ENCODE measurements at regions not wholly inside any gene's neighbourhood (a gene's known extent, or its start where the extent isn't known, plus 50 kb on each side); places are given as distances from the start of the nearest gene placed in this dataset.

DNA sequence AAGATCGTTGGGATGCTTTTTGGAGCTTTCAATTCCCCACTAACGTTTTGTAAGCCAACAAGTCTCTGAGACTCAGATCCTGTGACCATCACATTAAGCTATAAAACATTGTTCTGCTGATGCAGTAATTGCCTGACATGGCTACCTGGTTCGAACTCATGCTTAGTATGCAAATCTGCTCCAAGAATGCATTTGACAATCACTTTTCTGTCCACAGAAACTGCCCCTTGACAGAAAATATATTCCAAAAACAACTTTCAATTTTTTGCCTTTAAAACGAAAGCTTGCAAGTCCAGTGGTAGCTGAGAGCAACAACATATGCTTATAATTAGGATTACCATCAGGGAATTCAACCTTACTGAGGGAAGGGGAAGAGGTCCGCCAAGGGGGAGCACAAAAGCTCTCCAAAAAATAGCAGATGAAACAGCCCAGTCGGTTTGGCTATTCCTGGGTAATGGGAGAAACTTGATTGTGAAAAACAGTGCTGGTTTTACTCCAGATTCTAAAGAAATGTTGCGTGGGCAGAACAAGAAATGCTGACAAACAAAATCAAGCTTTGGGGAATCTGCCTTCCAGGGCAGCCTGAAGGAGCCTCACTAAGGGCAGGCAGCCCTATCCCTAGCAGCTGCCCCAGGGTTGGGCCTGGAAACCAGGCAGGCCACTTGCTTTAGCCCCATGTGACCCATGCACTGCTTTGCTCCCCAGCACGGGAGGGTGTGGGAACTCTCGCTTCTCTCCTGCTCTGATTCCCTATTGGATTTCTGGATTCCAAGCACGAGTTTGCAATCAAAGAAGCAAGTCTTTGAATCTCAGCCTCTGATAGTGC is 160.7 kb upstream of the LDB2 start:
- Histone ChIP-seq H3K79me2 (ENCODE audit: insufficient read depth, low read length) (no peaks in the 10 kb centered on the region), H3K36me3 (replicated peaks in 1 of 2; ENCODE audit: control insufficient read depth in 1 of 2, insufficient read depth in 2 of 2, low read length in 2 of 2) (no peaks in the 10 kb centered on the region), H4K20me1 (ENCODE audit: insufficient read depth, low read length) (no peaks in the 10 kb centered on the region), H3K4me1 (ENCODE audit: control insufficient read depth in 1 of 2, insufficient read depth in 2 of 2, low read length in 2 of 2) (no peaks in the 10 kb centered on the region), H3K27ac (ENCODE audit: low read depth in 1 of 2, low read length in 2 of 2) (no peak overlapping the region), H3K4me3 (replicated peaks in 1 of 3; ENCODE audit: low read depth in 2 of 3, low read length in 3 of 3) (no peak overlapping the region), H3K27me3 (ENCODE audit: control insufficient read depth in 2 of 2, insufficient read depth in 2 of 2, low read length in 2 of 2) (no peaks in the 10 kb centered on the region), H3K9ac (ENCODE audit: insufficient read depth, low read length, poor library complexity, severe bottlenecking) (no peak overlapping the region), H3K4me2 (replicated peaks; ENCODE audit: extremely low read depth, low read length, poor library complexity, severe bottlenecking) (no peak overlapping the region), H2AFZ (ENCODE audit: insufficient read depth, low read depth, low read length, poor library complexity, severe bottlenecking) (no peak overlapping the region), H3K9me3 (replicated peaks in 1 of 2; ENCODE audit: control insufficient read depth in 1 of 2, insufficient read depth in 1 of 2, low read length in 2 of 2) (peaks cover 8% of the 10 kb centered on the region in 2 donors)
- Mint-ChIP-seq H3K27ac (no peak overlapping the region), H3K36me3 (no peaks in the 10 kb centered on the region), H3K4me3 (no peak overlapping the region), H3K9me3 (peaks cover 2 to 12% (median 7%) of the 10 kb centered on the region in 7 donors), H3K4me1 (no peaks in the 10 kb centered on the region), H3K27me3 (ENCODE audit: low read depth in 3 of 3) (no peaks in the 10 kb centered on the region)
- DNase-seq: no peak
- intact Hi-C loops (cut with micrococcal nuclease): no loop called here
- TF ChIP-seq, protein P1, sequence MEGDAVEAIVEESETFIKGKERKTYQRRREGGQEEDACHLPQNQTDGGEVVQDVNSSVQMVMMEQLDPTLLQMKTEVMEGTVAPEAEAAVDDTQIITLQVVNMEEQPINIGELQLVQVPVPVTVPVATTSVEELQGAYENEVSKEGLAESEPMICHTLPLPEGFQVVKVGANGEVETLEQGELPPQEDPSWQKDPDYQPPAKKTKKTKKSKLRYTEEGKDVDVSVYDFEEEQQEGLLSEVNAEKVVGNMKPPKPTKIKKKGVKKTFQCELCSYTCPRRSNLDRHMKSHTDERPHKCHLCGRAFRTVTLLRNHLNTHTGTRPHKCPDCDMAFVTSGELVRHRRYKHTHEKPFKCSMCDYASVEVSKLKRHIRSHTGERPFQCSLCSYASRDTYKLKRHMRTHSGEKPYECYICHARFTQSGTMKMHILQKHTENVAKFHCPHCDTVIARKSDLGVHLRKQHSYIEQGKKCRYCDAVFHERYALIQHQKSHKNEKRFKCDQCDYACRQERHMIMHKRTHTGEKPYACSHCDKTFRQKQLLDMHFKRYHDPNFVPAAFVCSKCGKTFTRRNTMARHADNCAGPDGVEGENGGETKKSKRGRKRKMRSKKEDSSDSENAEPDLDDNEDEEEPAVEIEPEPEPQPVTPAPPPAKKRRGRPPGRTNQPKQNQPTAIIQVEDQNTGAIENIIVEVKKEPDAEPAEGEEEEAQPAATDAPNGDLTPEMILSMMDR (IDR thresholded peaks at IDR 0.05): no peak
- 82% methylated on average over 6 of the region's 10 CpGs for WGBS (ENCODE audit: insufficient coverage)

- H3K4me3 Mint-ChIP-seq: no peak overlapping the region
- no peak overlapping the region for H3K4me2 ChIP-seq (replicated peaks; ENCODE audit: extremely low read depth, low read length, poor library complexity, severe bottlenecking)
- intact Hi-C loops (cut with micrococcal nuclease): no loop called here
- peaks cover 2 to 9% (median 7%) of the 10 kb centered on the region in 7 donors for H3K9me3 Mint-ChIP-seq
- H3K36me3 Mint-ChIP-seq: no peaks in the 10 kb centered on the region
- H3K27me3 ChIP-seq (ENCODE audit: control insufficient read depth in 2 of 2, insufficient read depth in 2 of 2, low read length in 2 of 2): no peaks in the 10 kb centered on the region
- no peaks in the 10 kb centered on the region for H3K4me1 Mint-ChIP-seq
- DNase-seq: no peak
- peaks cover 8% of the 10 kb centered on the region in 2 donors for H3K9me3 ChIP-seq (replicated peaks in 1 of 2; ENCODE audit: control insufficient read depth in 1 of 2, insufficient read depth in 1 of 2, low read length in 2 of 2)
- no peak overlapping the region for H2AFZ ChIP-seq (ENCODE audit: insufficient read depth, low read depth, low read length, poor library complexity, severe bottlenecking)
- no peak overlapping the region for H3K9ac ChIP-seq (ENCODE audit: insufficient read depth, low read length, poor library complexity, severe bottlenecking)
- H3K27me3 Mint-ChIP-seq (ENCODE audit: low read depth in 3 of 3): no peaks in the 10 kb centered on the region
- H3K36me3 ChIP-seq (replicated peaks in 1 of 2; ENCODE audit: control insufficient read depth in 1 of 2, insufficient read depth in 2 of 2, low read length in 2 of 2): no peaks in the 10 kb centered on the region
- H3K27ac Mint-ChIP-seq: no peak overlapping the region
- no peaks in the 10 kb centered on the region for H3K79me2 ChIP-seq (ENCODE audit: insufficient read depth, low read length)
- WGBS (ENCODE audit: insufficient coverage): 100% methylated on average over 1 of the region's 4 CpGs
- H3K4me1 ChIP-seq (ENCODE audit: control insufficient read depth in 1 of 2, insufficient read depth in 2 of 2, low read length in 2 of 2): no peaks in the 10 kb centered on the region
- no peak overlapping the region for H3K27ac ChIP-seq (ENCODE audit: low read depth in 1 of 2, low read length in 2 of 2)
- H4K20me1 ChIP-seq (ENCODE audit: insufficient read depth, low read length): no peaks in the 10 kb centered on the region
- TF ChIP-seq, protein P1 (IDR thresholded peaks at IDR 0.05): no peak
- no peak overlapping the region for H3K4me3 ChIP-seq (replicated peaks in 1 of 3; ENCODE audit: low read depth in 2 of 3, low read length in 3 of 3)
Observed at GRCh38 chr4:17058536-17058915, 160.1 kb upstream of the LDB2 start.
